Putamen (tissue), 1 donor: ENCODE measurements at regions not wholly inside any gene's neighbourhood (a gene's known extent, or its start where the extent isn't known, plus 50 kb on each side); places are given as distances from the start of the nearest gene placed in this dataset.
A peak's percentile ranks its signal among the peaks of the same experiment; 100 is the strongest.

Source experiments
- DNase-seq: peaks from one replicate; pipeline ENCODE4 v3.0.0-alpha.2; 2016; ENCODE audit warnings: low spot score

DNA sequence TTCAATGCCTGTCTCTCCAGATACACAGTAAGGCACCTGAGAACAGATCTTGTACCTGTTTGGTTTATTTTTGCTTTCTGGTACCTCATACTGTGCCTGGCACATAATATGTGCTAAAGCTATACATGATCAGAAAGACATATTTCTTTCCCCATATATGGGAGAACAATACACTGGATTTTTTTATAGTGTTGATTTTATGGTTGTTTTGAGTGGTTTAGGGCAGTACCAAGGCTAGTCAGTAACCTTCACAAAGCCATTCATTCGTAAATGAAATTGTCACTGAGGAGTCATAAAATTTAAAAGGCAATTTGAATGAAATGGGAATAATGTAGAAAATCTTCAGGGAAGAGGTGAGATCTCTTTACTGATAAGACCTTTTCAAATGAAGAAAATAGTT lies 810.2 kb downstream of the TUSC7 start:
- no peak for DNase-seq

DNA sequence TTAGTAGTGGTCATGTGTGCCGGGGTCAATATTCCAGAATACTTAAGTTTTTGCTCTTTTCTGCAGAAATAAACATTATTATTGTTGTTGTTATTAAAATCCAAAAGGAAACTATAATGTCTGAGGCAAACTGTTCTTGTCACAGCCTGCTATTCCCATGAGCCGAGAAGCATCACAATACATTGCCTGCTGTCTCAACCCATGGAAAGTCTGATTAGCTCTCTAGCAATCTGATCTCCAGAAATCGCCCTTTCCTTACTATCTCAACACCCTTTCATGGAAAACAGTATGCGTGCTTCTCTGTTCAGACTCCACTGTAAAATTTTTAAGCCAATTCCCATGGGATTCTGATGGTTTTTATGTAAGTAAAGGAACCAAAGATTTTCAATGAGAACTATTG lies 811.0 kb downstream of the TUSC7 start:
- DNase-seq, result no peak

DNA sequence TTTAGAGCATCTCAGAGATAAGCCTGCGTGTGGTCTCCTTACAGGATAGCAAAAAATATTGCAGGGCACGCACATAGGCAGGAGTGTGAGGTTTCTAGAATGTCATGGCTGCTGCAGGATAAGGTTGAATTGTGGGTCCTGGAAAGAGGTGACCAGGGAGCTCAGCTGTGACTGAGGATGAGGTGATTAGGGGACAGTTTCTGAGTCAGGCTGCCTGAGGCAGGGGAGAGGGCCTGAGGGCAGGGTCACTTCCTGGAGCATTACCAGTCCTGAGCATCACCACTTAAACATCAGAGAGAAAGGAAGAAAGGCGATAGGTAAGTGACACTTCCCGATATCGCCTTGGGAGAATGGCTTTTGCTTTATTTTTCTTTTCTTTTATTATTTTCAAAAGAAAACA lies 813.8 kb downstream of the TUSC7 start:
- no peak for DNase-seq

DNA sequence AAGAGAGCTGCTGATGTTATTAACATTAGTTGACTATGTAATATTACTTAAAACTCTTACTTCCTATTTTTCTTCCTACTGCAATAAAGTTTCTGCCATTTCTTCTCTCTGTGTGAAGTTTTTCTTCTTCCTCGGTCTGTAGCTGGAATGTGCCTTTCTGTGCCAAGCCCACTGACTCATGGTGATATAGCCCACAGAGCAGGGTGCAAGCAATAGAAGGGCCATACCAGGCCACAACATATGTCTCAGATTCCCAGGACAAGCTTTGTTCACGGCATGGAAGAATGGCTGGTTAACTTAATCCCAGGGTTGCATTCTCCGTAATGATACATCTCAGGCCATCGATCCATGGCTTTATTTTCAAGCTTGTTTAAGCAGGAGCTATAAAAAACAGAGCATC lies 815.3 kb downstream of the TUSC7 start:
- no peak for DNase-seq

DNA sequence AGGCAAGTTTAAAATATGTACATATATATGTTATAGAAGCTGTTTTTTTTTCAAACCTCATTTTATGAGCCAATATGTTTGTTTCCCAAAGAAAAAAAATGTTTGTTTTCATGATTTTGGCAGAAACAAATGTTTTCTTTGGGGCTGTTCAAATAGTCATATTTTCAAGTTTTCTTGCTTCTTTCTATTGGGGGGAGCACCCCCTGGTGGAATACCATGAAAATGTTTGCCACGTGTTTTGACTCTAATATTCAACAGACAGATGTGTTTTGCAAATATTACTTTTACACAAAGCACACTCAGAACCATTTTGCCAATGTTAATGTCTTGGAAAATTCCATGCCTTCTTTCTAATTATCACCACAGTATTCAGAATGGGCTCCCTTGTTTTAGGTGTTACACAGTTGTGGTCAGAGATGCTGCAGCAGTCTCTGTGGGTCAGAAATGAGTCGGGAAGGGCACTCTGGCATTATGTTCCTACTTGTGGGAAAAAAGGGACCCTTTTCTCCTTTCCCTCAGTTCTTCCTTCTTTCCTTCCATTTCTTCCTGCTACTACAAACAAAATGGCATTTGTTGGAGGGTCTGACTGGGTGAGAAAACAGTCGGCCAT lies 817.0 kb downstream of the TUSC7 start:
- peak; percentile 57 for DNase-seq

DNA sequence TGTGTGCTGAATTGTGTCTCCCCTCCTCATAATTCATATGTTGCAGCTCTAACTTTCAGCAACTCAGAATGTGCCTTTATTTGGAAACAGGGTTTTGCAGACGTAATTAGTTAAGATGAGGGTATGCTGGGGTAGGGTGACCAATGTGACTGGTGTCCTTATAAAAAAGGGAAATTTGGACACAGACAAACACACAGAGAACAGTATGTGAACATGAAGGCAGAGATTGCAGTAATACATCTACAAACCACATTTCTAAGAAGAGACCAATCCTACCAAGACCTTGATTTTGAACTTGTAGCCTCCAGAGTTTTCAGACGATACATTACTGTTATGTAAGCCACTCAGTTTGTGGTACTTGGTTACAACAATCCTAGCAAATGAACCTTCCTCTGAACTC lies 817.8 kb downstream of the TUSC7 start:
- DNase-seq, result no peak

DNA sequence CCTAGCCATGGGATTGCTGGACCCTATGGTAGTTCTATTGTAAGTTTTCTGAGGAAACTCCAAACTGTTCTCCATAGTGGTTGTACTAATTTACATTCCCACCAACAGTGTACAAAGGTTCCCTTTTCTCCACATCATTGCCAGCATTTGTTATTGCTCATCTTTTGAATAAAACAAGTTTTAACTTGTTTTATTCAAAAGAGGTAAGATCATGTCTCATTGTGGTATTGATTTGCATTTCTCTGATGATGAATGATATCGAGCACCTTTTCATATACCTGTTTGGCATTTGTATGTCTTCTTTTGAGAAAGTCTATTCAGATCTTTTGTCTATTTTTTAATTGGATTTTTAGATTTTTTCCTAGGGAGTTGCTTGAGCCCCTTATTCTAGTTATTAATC lies 819.1 kb downstream of the TUSC7 start:
- no peak for DNase-seq

DNA sequence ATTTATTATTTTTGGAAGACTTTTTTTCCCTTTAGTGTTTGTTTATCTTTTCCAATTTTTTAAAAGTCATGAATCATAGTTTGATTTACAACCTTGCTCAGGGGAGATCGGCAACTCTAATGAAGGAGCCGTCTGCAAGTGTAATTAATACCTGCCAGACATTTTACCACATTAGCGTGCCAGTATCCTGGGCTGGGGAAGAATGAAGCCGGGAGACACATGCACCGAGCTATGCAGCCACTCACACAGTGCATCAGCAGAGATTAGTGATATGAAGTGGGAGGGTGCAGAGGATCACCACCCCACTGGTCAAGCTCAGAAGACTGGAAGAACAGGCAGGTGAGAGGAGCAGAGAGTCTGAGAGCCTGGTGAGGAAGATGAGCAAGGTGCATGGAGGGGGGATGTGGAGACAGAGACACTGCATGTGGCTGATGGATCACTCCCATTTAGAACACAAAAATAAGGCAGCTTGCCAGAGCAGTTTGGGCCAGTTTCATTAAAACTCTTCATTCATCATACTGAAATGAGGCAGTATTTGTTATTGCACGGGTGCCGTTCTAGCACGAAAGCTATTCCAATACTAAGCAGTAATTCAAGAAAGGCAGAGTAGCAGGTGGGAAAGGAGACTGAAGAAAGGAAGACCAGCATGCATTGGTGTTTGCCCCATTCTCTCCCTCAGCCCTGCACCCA lies 821.6 kb downstream of the TUSC7 start:
- no peak for DNase-seq

DNA sequence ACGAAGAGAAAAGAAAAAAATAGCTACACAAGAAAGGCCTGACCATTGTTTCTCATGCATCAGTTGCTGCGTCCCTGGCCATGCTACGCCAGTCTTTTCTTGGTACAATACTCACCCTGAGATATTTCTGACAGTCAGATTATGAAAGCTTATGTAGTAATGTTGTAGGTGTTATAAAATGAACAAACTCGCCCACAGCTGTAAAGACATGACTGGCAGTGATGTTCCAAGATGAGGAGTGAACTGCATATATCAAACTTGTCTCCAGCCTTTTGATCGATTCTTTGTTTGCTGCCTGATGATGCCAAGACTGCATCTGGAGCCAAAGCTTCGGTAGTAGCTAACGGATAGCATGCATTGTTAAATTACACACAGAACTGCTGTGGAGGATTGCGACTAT lies 822.7 kb downstream of the TUSC7 start:
- DNase-seq, result peak; percentile 35

DNA sequence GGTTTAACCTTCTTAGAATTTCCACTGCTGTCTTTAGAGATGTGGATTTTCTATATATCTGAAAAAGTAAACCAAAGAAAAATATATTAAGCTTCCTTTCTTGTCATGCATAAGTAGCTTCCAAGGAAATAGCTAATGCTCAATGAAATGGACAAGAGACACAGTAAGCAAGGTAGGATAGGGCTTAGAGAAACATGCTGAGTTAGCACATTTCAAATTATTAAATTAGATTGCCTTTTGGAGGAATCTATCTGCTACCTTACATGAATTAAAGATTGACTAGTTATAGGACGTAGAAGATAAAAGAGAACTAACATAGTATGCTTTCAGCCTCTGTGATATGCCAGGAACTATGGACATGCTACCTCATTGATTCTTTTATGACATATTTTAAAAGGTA lies 824.6 kb downstream of the TUSC7 start:
- DNase-seq, result no peak

DNA sequence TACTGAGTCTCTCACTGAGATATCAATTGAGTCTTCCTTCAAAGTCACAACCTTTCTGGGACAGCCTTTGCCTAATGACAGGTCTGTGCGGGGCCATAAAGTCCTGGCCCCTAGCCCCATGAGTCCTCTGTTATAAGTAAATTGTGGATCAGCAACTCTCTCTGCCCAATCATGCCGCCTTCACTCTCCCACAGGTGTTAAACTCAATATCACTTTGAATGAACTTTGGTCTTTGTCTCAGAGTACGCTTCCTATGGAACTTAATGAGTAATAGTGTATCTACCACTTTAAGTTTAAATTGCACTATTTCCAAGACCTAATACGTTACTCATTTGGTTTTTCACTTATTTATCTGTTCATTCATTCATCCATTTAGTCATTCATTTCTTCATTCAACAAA lies 826.4 kb downstream of the TUSC7 start:
- DNase-seq, result no peak

DNA sequence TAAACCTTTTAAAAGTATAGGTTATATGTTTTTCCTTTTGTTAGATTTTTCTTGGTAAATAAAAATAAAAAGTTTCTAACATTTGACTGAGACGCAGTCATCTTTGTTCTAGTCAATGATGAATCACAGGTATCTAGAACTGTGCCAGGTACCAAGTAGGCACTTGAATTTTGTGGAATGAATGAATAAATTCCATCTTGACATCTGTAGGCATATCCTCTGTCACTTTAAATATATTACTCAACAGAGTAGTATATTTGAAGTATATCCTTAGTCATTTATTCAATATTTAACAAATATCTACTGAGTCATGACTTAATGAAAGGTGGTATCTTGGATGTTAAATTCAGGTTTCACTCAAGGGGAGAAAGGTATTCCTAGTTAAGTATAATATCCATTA lies 828.4 kb downstream of the TUSC7 start:
- no peak for DNase-seq

DNA sequence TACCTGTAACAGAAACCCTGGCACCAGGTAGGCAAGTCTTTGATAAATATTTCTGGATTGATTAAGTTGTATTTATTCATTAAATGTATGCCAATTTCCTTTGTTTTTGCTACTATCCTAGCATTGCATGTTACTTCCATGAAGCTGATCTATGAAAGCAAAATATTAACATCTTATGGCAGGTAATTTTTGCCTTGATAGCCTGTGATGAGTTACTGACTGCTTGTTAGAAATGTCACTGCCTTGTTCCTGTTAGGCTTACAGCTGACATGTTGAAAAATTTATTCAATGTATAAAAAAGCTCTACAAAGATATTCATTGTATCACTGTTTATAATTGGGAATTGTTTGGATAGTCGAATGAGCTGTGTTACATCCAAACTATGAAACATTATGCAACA lies 830.1 kb downstream of the TUSC7 start:
- no peak for DNase-seq

DNA sequence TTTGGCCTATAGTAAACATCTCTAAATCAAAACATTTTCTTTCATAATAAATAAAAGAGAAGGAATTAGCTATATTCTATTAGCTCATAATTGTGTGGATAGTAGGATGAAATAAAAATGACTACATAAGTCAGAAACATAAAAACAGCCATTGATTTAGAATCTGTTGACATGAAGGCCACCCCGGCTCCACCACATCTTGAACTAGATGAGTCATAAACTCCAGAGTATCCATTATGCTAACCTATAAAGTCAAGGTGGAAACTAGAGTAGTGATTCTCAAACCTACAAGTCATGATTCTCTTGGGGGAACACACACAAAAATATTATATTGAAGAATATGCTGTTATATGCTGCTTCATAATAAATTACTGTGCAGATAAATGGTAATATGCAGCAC lies 831.0 kb downstream of the TUSC7 start:
- DNase-seq, result no peak

DNA sequence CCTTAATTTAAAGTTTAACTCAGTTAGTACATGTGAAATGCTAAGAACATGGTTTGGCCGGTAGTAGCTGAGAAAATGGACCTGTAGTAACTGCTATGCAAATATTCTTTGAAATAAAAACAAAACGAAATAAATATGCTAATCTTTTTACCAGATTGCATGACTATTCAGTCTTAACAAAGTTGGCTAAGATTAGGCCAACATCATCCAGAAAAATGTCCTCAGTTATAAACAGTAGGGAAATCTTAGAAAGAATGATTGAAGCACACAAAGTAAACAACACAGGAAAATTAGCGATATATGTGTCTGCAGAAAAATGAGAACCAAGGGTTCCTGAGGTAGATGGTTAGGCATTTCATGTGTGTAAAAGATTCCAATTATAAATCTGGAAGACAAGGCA lies 832.1 kb downstream of the TUSC7 start:
- no peak for DNase-seq

DNA sequence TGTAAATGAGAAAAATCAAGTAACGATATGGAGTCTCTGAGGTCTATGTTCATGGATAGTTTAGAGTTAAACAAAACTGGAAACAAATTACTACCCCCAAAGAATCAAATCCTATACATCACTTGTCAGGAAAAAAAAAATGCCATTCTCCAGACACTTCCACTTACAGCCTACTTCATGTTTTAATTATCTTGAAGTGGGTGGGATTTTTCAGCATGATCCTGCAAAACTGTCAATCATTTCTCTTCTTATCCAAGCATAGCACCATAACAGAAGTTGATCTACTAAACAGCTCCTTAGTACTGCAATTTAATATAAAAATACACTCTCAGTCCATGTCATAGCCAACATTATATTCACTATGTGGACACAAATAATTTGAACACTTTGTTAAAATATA lies 833.9 kb downstream of the TUSC7 start:
- peak; percentile 19 for DNase-seq

DNA sequence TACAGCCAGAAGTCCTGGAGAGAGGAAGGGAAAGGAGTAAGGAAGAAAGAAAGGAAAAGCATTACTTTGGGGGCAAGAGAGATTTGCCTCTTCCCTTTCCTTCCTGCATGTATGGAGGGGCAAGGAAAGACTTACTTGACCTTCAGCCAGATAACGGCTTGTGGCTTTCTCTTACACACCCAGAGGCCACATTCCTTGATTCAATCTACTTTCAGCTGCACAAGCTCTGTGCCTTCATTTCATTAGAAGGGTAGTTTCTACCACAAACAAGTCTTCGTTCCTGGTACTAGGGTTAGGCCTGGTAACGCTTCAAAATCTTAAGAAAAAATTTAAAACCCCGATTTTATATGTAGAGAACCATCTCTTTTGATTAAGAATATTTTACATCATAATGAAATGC lies 835.9 kb downstream of the TUSC7 start:
- DNase-seq, result no peak

DNA sequence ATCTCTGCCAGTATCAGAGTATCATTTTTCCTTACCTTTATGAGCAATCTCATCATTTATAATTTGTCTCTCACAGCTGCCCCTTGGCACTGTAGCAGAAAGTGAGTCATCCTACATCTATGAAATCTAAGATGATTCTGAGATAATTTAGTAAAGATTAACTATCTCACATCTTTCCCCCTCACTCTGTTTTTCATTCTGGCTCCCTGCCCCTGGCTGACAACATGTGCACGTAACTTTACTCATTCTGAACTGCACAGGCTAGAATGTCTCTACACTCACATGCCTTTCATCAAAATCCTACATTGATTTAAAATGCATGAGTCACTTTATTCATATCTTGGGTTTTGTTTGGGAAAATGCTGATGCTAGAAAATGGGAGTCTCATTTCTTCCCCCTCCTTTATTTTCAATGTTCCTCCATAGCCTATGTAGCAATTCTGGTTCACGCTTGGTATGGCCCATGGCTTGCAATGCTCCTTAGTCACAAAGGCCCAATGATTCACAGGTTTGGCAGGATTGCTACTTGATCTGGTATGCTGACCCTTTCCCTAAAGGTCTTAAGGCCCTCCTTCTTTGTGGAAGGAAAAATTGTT lies 838.5 kb downstream of the TUSC7 start:
- DNase-seq, result no peak

DNA sequence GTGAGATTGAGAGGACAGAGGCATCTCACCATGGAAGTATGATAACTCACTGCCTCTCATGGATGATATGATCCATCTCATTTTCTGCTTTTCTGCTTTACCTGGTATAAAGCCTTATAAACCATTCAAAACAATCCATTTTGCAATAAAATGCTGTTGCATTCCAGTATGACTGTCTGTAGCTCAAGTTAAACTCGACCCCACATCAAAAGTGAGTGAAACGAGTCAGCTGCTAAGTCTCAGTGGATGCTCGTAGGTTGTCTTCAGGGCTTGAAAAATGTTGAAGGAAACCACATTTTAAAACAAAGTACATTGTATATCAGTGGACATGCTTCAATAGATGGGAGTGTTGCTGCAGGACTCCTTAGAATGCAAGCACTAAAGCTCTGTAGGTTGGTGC lies 839.0 kb downstream of the TUSC7 start:
- no peak for DNase-seq

DNA sequence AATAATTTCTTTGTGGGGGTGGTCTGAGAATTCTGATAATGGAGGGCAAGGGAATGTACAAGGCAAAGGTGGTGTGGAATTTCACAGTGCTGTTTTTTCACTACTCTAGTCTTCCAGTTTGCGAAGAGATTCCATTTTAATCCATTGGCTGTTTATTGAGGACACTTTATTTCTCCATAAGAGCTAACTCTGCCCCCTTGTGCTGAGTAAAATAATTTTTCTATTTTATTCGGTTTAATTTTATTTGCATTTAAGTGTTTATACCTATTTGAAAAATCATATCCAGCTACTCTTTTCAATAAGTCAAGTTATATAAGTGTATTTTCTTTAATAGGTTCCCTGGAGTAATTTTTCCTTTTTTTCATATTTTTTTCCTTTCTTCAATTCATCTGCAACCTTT lies 840.1 kb downstream of the TUSC7 start:
- no peak for DNase-seq

DNA sequence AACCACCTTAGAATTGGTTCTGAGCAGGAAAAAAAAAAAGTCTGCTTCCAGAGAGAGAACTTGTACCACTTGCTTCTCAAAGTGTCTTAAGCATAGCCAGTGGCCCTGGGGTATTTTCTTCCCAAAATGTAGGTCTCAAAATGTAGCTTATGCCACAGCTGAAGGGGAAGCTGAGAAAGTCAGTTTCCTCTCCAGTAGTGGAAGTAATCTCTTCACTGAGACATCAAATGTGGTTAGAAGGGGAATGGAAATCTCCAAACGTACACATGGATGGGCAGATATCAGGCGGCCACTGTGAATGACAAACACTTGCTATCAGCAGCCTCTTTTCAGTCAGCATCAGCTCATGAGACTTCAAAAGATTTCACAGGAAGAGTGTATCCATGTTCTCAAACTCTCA lies 841.2 kb downstream of the TUSC7 start:
- no peak for DNase-seq

DNA sequence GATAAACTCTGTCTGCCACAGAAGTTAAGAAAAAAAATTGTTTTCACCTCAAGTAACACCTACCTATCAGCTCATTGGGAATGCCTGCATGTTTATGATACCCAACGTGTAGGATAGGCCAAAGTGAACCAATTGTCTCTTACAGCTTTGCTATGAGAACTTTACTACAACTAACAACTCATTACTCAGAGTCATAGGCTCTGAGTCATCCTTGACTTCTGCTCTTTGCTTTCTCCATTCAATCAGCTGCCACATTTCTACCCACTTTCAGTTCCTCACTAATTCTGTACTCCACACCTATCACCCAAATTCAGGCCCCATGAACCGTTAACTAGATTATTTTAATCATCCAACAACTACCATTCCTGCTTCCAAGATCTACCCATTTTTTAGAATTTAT lies 843.9 kb downstream of the TUSC7 start:
- no peak for DNase-seq

DNA sequence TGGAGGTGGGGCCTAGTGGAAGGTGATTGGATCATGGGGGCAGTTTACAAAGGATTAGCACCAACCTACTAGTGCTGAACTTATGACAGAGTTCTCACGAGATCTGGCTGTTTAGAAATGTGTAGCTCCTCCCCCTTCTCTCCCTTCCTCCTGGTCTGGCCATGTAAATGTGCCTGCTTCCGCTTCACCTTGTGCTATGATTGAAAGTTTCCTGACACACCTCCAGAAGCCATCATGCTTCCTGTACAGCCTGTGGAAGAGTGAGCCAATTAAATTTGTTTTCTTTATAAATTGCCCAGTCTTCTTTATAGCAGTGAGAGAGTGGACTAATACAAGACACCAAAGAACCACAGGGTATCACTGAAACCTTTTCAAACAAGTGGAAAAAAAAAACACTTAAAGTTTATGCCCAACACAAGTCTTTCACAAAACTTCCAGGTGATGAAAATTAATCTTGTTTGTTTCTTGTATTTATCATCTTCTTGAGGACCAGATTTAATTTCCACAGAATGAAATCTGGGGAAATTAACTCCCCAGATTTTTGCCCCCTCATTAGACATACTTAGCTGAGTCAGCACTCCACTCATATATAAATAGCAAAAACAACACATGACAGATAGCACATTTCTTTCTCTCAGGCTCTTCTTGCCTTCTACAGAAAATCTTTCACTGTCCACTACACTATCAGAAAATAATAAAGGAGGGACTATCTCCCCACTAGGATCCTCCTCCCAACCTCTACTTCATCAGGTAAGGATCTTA lies 847.2 kb downstream of the TUSC7 start:
- DNase-seq, result no peak
